Skin epidermis (tissue), 12 donors: ENCODE measurements at regions not wholly inside any gene's neighbourhood (a gene's known extent, or its start where the extent isn't known, plus 50 kb on each side); places are given as distances from the start of the nearest gene placed in this dataset.

Experiments
- H3K27ac ChIP-seq, 21 experiments: fragments of 200-600 bp; sonication (generic) in 11 of 21; one replicate each; pipeline ENCODE4 v1.5.0; 2020; ENCODE audit warnings: mild to moderate bottlenecking in 3 of 21, inconsistent platforms in 2 of 21, moderate library complexity in 2 of 21
- H3K4me3 ChIP-seq, 7 experiments: fragments of 200-600 bp; sonication (generic) in 2 of 7; one replicate each; pipeline ENCODE4 v1.5.0; 2020; ENCODE audit warnings: inconsistent platforms in 2 of 7, mild to moderate bottlenecking in 2 of 7, moderate library complexity in 1 of 7

DNA sequence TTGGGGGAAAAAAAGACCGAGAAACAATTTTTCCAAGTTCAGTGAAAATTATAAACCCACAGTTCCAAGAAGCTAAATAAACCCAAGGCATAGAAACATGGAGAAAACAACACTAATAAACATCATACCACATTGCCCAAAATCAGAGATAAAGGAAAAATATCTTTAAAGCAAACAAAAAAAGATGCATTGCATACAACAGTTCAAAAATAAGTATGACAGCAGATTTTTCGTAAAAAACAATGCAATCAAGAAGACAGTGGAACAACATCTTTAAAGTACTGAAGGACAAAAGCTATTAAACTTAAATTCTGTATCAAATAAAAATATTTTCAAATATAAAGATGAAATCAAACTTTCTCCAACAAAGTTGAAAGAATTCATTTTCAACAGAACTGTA is 921.3 kb downstream of the METTL15 start:
- no peak overlapping the region for H3K27ac ChIP-seq
- no peak overlapping the region for H3K4me3 ChIP-seq

DNA sequence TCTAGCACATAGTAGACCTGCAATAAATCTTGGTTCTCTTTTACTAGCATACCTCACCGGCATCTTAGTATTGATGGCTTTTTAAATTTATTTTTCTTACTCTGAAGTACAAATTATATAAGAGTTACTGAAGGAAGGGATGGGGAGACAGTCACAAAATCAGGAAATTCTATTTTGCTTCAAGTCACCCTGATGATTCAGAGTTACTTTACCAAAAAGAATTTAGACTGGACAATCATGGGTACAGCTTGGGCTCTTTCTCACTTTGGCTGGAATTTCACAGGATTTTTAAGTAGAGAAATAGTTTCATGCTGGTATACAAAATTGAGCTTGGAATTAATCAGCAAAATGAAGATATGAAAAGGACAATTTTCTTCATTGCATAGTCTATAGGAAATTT is 919.2 kb downstream of the METTL15 start:
- H3K27ac ChIP-seq: no peak overlapping the region
- no peak overlapping the region for H3K4me3 ChIP-seq

DNA sequence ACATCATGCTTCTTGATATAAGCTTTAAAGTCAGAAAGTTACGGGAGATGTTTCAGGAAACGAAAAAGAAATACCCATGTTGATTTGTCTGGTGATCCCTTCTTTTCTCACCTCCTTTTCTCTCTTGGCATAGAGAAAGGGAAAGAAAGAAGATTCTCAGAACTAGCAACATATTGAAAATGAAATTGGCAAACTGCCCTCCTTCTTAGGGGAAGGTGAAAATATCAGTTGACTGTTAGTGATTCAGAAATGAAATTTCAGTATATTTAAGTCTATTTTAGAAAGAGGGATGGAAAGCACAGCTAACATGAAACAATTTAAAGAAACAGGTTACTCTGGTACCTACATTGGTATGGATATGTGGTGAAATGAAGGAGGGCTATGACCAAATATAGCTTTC is 918.1 kb downstream of the METTL15 start:
- H3K4me3 ChIP-seq: no peak overlapping the region

DNA sequence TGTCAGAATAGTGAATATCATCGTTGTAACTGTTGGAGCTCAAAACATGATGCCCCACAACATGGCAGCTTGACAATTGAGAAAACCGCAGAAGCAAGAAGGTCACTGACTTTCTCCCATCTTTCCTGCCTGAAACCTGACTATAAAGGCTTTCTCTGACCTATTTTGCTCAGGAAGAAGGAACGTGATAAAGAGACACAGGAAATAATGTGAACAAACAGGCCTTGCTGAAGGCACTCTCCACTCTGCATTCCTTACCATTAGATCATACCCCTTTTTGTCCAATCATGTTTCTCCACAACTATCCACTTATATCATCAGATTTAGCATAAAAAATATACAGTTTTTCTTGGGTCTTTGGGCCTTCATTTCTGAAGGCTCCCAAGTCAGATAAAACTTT is 916.8 kb downstream of the METTL15 start:
- no peak overlapping the region for H3K27ac ChIP-seq

More for the DNA sequence above, 918.1 kb downstream of the METTL15 start:
- no peak overlapping the region for H3K27ac ChIP-seq

DNA sequence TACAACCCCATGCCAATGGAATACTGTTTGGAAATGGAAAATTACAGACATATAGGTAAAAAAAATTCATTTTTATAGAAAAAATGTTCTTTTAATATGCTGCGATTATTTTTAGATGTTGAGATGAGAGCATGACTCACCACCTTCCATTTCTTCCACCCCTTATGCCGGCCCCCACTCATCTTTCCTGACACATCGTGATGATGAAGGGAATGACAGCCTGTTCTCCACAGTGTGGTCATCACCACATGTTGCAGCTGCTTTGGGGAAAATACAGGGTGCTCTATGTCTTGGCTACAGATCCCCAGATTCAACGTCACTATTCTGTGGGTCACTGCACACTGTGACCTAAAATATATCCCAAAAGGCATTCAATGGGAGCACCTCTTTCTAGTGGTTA is 916.2 kb downstream of the METTL15 start:
- Histone ChIP-seq H3K4me3 (no peak overlapping the region), H3K27ac (no peak overlapping the region)

More for the DNA sequence above, 916.8 kb downstream of the METTL15 start:
- H3K4me3 ChIP-seq: no peak overlapping the region

DNA sequence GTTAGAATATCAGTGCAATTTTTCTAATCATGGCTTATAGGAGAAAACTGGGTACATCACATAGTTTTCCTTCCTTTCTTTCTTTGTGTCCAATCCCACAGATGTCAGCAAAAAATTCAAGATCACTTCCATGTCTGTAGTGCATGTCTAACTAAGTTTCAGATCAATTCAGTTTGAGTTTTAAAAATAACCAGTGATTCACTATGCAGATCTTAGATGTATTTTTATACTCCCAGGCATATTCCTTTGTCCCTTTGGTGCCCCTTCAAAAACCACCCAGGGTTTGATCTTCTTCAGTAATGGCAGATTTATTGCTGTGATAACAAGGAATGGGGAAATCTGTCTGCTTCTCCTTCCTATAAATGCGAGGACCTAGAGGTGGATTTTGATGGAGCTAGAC is 915.6 kb downstream of the METTL15 start:
- Histone ChIP-seq H3K27ac (no peak overlapping the region), H3K4me3 (no peak overlapping the region)

DNA sequence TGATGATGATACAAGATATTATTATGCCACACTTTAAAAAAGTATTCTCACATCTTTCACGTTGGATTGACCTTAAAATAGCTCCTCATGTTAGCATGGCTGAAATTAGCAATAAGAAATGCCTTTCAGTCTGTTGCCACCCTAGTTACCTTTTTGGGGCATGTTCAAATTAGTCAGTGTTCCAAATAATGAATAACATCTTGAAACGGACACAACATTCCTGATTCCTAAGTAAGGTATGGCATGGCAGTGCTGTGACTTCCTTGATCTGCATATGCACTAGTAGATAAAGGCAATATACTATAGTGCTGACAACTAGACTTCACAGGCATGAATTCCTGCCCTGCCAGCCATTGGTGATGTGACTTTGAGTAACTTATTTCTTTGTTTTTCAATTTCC is 914.5 kb downstream of the METTL15 start:
- H3K4me3 ChIP-seq: no peak overlapping the region
- no peak overlapping the region for H3K27ac ChIP-seq

DNA sequence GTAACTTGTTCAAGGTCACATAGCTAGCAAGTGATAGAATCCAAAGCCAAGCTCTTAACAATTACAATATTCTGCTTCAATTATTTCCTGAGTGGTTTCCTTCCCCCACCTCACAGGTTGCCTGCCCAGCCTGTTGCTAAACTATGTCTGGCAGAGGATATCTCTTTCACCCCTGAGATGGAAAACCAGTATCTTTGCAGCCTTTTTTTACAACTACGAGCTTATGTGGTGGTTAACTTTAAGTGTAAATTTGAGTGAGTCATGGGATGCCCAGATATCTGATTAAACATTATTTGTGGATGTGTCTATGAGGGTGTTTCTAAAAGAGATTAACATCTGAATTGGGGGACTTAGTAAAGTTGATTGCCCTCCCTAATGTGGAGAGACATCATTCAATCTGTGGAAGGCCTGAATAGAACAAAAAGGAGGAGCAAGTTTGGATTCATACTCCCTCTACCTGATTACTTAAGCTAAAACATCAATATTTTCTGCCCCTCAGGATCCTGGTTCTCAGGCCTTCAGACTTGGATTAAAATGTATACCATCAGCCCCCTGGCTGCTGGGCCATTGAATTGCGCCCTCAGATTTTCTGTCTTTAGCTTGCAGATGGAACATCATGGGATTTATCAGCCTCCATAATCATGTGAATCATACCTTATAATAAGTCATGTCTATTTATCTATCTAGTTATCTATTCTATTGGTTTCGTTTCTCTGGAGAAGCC is 911.9 kb downstream of the METTL15 start:
- Histone ChIP-seq H3K4me3 (no peak overlapping the region), H3K27ac (no peak overlapping the region)

DNA sequence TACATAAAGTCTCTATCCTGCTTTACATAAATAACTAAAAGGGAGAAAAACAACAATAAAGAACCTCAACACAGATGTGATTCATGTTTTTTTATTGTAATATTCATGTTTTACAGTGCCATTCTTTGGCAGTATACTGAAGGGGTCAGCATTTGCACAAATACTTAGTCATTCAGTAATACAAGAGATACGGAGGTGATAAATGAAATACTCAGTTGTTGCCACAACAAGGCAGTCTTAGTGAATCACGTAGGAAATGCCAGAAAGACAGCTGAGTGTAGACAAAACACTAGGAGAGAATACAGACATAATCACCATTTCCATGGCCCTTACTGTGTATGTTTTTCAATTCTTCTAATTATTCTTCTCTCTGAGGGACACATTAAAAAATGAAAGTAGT is 910.4 kb downstream of the METTL15 start:
- no peak overlapping the region for H3K27ac ChIP-seq
- H3K4me3 ChIP-seq: no peak overlapping the region

DNA sequence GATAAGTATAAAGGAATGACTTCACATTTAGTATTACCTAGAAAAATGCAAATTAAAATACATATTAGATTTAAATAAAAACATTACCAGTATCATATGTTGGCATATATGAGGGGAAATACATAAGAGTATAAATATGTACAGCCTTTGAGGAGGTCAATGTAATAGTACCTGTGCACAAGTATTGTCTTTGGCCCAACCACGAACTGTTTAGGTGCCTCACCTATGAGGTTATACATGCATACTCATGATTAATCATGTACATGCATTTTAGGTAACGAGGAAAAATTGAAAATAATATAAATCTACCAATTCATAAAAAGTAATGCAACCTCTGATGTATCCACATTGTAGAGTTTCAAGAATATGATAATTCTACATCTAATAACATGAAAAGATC is 909.8 kb downstream of the METTL15 start:
- Histone ChIP-seq H3K27ac (no peak overlapping the region), H3K4me3 (no peak overlapping the region)

DNA sequence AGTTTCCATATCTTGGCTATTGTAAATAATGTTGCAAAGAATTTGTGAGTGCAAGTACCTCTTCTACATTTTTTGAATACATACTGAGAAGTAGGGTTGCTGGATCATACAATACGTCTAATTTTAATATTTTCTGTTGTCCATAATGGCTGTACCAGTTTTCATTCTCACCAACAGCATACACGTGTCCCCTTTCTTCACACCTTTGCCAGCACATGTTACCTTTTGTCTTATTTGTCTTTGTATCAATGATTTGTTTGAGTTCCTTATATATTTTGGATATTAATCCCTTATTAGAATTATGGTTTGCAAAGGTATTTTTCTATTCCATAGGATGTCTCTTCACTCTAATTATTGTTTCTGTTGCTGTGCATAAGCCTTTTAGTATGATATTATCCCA is 904.3 kb downstream of the METTL15 start:
- Histone ChIP-seq H3K4me3 (no peak overlapping the region), H3K27ac (no peak overlapping the region)

DNA sequence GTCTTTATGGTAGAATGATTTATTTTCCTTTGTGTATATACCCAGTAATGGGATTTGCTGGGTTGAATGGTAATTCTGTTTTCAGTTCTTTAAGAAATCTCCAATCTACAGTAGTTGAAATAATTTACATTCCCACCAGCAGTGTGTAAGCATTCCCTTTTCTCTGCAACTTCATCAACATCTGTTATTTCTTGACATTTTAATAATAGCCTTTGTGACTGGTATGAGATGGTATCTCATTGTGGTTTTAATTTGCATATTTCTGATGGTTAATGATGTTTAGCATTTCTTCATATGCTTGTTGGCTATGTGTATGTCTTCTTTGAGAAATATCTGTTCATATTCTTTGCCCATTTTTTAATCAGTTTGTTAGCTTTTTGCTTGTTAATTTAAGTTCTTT is 901.2 kb downstream of the METTL15 start:
- Histone ChIP-seq H3K4me3 (no peak overlapping the region), H3K27ac (no peak overlapping the region)

DNA sequence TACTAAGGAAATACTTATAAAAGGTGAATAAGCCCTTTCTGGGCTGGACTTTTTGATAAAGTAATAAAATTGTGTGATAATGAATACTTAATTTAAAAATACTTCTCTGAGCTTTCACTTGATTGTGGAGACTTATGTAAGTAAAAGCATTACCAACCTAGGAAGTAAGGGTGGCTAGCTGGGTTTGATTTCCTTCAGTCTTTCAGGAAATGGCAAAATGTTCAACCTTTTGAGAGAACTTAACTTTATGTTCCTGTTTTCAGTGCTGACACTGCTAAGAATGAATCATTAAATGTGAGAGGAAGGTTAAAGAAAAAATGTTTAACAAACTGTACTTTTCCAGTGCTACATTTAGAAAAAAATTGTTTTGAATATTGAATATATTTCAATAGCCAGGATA is 900.3 kb downstream of the METTL15 start:
- Histone ChIP-seq H3K4me3 (no peak overlapping the region), H3K27ac (no peak overlapping the region)

DNA sequence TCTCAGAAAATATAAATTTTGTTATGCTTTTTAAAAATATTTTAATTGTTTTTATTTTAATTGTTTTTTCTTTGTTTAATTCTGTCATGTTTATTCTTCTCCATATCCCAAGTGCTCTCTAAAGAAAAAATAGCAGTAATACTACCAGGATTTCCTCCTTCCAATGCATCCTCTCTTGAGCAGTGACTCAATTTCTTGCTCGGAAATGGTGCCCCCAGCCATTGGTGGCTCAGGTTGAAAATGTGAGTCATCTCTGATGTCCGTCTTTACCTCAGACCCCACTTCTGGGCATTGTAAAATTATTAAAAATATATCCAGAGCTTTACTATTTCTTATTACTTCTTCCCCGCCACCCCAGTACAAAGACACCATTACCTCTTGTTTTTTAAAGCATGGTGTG is 898.5 kb downstream of the METTL15 start:
- H3K4me3 ChIP-seq: no peak overlapping the region
- H3K27ac ChIP-seq: no peak overlapping the region

DNA sequence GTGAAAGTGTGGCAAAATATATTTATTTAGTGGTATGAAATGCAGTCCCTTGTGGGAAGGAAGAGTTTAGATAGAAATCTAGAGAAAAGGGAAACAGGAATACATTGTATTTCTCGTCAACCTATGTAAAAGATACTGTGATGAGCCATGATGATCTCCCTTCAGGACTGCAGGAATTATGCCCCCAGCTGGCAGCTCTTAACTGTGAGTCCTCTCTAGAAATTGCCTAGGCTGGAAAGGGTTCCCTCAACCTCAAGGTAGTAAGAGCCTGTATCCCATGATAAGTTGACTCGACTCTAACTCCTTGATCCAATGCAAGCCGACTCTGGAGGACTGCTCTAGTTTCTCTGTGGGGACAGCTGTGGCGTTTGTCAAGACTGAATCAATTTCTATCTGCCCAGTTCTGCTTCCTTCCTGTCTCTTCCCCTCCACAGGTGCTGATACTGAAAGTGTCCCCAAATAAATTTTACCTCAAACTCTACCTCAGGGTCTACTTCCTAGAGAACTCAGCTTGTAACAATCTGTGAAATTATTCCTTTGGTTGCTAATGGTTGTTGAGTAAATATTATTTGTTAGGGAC is 897.3 kb downstream of the METTL15 start:
- H3K4me3 ChIP-seq: no peak overlapping the region

DNA sequence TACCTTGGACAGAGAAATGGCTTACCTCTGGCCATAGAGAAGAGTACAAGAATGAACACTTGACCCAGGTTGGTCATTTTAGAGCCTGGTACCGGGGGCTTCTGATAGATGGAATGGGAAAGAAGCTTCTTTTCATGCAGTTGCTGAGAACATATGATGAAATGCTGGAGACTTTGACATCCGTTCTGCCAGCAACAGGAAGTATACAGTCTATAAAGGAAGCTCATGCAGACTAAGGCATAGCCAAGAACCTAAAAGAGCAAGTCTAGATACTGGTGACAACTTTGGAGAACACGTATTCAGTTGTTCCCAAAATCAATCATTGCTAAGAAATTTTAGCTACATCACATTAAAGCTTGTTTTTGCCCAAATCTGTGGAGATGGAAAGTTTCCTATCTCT is 894.6 kb downstream of the METTL15 start:
- no peak overlapping the region for H3K27ac ChIP-seq
- no peak overlapping the region for H3K4me3 ChIP-seq

More for the DNA sequence above, 897.3 kb downstream of the METTL15 start:
- no peak overlapping the region for H3K27ac ChIP-seq

DNA sequence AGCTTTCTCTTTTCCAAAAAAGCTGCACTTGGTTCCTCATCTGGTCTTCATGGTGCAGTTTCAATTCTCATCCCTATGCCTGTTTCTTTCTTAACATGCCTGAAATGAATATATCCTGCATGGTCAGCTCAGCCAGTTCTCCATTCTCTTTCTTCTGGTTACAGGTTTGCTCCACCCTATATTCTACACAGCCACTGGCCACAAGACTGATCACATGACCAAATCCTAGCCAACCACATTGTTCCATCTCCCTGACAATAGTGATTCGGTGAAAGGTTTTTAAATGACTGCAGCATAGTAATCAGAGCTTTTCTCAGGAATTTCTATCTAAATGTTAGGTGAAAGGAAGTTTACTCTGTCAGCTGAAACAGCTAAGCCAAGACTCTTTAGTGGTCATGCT is 891.4 kb downstream of the METTL15 start:
- H3K4me3 ChIP-seq: no peak overlapping the region
- no peak overlapping the region for H3K27ac ChIP-seq

DNA sequence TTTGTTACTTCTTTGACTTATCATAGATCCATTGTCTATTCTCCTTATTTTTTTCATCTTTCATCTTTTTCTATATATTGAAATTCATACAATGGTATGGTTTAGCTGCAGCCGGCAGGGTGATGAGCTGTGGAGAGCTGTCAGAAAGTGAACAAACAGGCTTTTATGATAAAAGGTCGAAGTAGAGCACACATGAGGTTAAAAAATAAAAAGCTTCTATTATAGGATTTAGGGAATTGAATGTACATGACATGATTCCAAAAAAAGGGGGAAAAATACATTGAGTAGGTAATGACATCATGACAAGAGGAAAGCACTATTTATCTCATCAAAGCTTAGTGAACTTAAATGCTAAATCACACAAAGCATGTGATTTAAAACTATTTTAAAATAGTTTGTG is 884.8 kb downstream of the METTL15 start:
- no peak overlapping the region for H3K4me3 ChIP-seq
- H3K27ac ChIP-seq: no peak overlapping the region

DNA sequence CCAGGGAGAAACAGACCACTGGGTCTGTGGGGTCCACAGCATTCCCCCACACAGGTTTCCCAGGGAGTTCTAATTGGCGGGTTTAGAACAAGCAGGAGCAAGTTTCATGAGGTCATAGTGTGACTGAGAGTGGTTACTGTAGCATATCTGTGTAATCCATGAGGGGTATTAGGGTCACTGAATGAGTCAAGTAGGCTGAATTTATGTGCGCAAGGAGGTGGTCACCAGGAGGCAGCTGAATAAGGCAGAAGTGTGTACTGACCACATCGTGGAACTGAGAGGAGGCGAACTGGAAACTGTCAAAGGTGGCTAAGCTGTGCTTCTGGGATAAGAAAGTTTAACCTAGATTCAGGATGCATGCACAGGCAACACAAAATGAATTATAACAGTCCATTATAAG is 876.0 kb downstream of the METTL15 start:
- Histone ChIP-seq H3K27ac (no peak overlapping the region), H3K4me3 (no peak overlapping the region)

DNA sequence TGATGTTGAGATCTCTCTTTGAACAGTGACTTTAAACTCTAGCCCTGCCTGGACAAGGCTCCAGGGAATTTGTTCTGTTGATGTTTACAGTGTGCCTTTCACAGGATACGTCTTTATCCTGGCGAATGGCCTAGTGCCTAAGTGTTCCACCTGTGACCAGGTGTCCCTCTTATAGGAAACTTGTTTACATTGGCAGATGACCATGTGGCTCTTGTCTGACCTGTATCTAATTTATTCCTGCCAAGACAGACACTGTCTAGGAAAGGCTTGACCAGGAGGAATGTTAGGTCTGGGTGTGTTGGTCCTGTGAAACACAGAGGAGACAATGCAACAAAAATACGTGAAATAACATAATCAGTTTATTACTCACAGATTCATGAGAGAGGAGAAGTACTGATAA is 875.6 kb downstream of the METTL15 start:
- Histone ChIP-seq H3K4me3 (no peak overlapping the region), H3K27ac (no peak overlapping the region)

DNA sequence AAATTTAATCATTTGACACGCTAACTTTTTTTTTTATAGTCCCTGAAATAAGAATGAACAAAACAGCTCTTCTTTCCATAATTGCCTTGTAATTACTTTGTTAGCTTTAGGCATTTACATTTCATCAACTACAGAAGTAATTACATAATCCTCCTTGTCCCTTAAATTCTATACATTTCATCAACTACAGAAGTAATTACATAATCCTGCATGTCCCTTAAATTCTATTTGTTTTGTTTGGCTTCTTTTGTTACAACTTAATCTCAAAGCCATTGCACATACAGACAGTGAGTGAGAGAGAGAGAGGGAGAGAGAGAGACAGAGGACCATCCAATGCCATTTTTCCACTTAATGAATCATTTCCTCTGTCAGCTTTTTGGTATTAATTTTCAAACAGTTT is 873.2 kb downstream of the METTL15 start:
- Histone ChIP-seq H3K4me3 (no peak overlapping the region), H3K27ac (no peak overlapping the region)

DNA sequence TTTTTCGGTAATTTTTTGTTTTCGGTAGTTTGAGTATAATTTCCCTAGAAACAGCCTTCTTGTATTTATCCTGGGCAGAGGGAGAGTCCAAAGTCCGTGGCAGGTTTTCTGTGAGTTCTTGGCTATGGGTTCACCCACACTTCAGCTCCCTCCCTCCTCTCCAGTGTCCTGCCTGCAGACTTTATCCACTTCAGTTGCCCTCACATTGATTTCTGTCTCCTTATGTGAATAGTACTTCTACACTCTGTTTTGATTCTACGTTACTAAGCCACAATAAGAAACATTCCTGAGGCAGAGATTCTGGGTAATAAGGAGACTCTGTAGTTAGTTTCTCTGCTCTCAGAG is 868.6 kb downstream of the METTL15 start:
- Histone ChIP-seq H3K4me3 (no peak overlapping the region), H3K27ac (no peak overlapping the region)
